HG03159 (cell line): ENCODE measurements at regions not wholly inside any gene's neighbourhood (a gene's known extent, or its start where the extent isn't known, plus 50 kb on each side); places are given as distances from the start of the nearest gene placed in this dataset.

ENCODE experiments used
- ATAC-seq: cut with Tn5 transposase; IDR thresholded peaks from one replicate; pipeline ENCODE4 v1.9.1; 2021; ENCODE audit warnings: mild to moderate bottlenecking, moderate library complexity; ENCODE audit not compliant: unreplicated experiment

- ATAC-seq = no peak
These were observed 133.3 kb downstream of the MGAT5B start for GRCh38 chr17:77001487-77001886.

DNA sequence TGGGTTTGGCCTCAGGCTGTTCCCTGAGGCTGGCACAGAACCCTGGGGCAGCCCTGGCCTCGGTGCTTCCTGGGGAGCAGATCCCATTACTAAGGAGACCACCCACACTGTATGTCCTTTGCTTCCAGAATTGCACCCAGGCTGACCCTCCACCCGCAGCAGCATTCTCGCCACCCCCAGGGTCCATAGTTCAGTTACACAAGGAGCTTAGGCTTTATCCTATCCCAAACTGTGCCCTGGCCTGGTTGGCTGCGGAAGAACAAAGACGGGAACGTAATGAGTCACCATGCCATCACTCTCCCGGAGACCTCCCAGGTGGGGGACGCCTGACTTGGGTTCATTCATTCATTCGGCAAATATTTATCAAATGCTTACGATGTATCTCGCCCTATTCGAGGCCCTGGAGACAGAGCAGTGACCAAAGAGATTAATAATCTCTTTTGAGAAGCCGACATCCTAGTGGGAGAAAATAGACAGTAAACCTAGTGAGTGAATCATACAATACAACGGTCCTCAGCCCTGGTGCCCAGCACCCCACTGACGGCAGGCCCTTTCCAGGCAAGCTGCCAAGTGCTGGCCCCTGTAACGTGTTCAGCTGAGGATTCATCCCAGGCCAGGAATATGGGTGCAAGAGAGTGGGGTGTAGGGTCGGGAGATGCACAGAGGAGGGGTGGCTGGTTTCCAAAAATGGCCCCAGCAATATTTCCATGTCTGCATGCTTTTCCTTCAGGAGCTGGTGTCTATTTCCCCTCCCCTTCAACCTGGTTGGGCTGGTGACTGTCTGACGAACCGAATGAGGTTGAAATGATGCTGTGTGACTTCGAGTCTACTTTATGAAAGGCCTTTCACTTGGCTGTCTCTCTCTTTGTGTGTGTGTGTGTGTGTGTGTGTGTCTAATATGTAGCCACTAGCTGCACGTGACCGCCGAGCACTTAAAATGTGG lies 134.2 kb downstream of the MGAT5B start:
- ATAC-seq = no peak

DNA sequence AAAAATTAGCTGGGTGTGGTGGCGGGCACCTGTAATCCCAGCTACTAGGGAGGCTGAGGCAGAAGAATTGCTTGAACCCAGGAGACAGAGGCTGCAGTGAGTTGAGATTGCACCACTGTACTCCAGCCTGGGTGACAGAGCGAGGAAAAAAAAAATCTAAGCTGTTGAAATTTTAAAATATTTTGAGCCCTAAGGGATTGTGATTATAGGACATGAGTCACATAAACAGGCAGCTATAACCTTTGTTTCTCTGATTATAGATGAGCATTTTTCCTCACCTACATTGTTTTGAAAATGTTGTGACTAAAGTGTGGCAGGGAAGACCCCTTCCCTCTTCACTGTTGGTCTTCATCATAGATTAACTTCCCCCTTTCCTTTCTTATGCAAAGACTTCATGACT lies 135.5 kb downstream of the MGAT5B start:
- no peak for ATAC-seq

DNA sequence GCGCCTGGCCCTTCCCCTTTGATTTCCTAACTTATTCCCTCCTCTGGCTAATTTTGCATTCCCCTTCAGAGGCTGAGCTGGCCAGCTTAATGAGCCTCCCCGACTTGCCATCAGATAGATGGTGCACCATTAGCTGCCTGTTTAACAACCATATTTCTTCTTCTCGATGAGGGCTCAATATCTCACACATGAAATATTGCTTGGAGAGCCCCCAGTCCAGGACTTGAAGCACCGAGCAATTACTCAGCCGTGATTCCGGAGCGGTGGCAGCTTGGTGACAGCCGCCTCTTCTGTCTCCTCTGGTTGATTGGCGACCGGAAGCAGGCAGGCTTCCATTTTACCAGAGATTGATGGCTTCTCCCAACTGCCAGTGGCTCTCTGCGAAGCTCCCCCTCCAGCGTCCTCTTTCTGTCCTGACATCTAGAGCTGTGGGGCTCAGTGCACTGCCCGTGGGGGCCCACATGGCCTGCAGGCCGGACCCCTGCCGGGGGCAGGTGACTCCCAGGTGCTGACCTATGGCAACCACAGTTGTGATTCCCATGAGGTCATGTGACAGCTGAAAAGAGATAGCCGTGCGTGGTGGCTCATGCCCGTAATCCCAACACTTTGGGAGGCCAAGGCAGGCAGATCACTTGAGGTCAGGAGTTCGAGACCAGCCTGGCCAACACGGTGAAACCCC lies 133.7 kb upstream of the SEC14L1 start:
- no peak for ATAC-seq

DNA sequence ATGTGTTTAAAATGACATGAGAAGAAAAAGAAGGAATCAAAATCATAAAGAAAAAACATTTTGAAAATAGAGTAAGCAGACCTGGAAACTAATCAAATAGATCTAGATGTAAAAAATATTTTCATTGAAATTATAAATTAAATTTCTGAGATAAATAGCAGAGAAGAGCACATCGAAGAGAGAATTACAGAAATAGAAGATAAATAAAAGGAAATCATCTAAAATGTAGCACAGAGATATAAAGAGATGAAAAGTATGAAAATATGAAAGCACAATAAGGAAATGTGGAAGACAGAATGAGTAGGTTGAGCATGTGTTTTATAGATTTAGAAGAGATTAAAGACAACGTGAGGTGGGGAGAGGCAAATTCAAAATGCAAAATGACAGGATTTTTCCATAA lies 130.9 kb upstream of the SEC14L1 start:
- ATAC-seq = no peak

- ATAC-seq = no peak
These were observed 130.1 kb upstream of the SEC14L1 start for GRCh38 chr17:77010667-77011066.

GRCh38 chr17:77011173-77012011 lies 129.4 kb upstream of the SEC14L1 start:
- no peak for ATAC-seq

DNA sequence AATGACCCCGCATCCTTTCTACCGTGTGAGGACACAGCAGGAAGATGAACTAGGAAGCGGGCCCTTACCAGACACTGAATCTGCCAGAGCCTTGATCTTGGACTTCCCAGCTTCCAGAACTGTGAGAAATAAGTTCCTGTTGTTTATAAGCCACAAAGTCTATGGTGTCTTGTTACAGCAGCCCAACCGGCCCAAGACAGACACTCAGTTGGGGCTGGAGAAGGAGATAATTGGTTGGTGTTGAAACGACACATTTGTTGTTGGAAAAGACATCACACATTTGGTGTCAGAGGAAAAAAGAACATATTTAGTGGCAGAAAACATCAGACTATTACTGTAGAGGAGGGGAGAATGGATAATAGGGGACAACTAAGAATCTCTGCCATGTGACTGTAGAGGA lies 122.3 kb upstream of the SEC14L1 start:
- ATAC-seq = no peak

DNA sequence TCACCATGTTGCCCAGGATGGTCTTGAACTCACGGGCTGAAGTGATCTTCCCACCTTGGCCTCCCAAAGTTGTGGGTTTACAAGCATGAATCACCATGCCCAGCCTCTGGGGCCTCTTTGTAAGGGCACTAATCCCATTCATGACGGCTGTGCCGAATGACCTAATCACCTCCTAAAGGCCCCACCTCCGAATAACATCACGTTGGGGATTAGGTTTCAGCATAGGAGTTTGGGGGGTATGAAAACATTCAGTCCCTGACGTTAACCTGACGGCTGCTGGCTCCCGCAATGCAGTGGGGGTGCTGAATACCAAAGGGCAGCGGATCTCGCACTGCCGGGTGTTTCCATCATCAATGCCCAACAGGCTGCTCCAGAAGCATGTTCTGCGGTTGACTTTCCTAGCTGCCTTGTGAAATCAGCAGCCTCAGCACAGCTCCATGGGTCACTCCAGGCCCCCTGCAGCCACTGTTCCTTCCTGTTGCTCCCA lies 120.8 kb upstream of the SEC14L1 start:
- ATAC-seq = no peak

DNA sequence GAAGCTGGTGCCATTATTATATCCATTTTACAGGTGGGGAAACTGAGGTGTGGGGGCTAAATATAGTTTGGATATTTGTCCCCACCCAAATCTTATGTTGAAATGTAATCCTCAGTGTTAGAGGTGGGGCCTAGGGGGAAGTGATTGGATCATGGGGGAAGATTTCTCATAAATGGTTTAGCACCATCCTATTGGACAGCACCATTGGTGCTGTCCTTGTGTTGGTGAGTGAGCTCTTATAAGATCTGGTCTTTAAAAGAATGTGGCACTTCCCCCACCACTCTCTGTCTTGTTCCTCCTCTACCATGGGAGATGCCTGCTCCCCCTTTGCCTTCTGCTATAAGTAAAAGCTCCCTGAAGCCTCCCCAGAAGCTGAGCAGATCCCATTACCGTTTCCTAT lies 119.8 kb upstream of the SEC14L1 start:
- ATAC-seq = no peak

DNA sequence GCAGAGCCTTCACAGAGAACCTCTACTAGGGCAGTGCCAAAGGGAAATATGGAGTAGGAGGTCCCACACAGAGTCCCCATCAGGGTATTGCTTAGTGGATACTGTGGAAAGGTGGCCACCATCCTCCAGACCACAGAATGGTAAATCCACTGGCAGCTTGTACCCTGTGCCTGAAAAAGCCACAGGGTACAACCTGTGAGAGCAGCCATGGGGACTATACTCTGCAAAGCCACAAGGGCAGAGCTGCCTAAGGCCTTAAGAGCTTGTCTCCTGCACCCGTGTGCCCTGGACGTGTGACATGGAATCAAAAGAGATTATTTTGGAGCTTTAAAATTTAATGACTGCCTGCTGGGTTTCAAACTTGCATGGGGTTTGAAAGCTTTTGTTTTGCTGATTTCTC lies 118.0 kb upstream of the SEC14L1 start:
- no peak for ATAC-seq

DNA sequence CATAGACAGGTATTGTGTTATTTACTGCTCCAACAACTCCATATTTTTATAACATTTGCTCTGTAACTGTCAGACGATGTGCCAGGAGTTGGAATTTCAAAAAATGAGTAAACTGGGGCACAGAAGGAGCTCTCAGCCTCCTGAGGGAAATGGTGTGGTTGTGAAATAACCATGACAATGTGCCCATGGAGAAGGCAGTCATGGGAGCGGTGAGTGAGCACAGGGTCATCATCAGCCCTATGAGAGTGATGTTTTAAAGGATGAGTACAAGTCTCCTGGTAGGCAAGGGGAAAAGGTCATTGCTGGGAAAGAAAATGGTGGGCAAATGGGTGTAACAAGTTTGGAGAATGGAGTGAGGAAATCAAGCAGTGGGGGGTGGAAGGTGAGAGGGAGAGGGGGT lies 115.0 kb upstream of the SEC14L1 start:
- no peak for ATAC-seq

DNA sequence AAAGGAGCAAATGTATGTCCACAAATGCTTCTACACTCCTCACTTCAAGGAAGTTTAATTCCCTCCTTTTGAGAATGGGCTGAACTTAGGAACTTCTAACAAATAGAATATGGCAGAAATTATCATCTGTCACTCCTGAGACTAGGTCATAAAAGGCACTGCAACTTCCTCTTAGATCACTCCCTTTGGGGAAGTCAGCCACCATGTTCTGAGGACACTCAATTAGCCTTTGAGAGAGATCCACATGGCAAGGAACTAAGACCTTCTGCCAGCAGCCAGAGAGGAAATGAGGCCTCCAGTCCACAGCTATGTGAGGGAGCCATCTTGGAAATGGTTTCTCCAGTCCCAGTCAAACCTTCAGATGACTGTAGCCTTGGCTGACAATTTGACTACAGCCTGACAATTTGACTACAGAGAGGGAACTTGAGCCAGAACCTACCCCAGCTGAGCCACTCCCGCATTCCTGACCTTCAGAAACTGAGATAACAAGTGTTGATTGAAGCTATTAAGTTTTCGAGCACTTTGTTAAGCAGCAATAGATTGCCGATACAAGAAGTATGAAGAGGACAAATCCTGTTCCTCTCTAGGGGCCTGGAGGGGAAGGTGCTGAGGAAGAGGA lies 113.4 kb upstream of the SEC14L1 start:
- ATAC-seq = no peak

DNA sequence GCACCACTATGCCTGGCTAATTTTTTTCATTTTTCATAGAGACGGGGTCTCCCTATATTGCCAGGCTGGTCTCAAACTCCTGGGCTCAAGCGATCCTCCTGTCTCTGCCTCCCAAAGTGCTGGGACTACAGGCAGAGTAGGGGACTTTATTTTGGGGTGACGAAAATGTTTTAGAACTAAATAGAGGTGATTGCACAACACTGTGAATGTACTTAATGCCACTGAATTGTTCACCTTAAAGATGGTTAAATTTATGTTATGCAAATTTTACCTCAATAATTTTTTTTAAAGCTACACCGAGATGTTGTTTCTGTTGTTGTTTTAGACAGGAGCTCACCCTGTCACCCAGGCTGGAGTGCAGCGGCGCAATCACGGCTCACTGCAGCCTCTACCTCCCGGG lies 111.9 kb upstream of the SEC14L1 start:
- no peak for ATAC-seq

- ATAC-seq = no peak
These were observed 107.8 kb upstream of the SEC14L1 start for GRCh38 chr17:77032929-77033328.

GRCh38 chr17:77033892-77034404 lies 106.8 kb upstream of the SEC14L1 start:
- no peak for ATAC-seq

GRCh38 chr17:77034677-77035424 lies 105.9 kb upstream of the SEC14L1 start:
- no peak for ATAC-seq

DNA sequence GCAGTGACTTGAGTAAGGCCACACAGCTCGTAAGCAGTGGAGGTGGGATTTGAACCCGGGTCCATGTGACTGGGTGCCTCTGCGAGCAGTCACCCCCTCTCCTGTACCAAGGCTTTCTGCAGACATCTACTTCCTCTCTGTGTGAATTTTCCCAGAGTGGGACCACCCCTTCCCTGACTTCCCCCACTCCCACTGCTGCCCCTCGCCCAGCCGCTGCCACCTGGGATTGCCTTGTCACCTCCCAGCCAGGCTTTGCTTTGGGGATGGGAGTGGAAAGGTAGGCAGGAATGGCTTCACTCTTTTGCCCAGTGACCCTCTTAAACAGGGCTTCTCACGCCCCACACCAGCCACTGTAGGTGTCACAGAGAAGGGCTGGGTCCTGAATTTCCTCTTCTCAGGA lies 105.2 kb upstream of the SEC14L1 start:
- ATAC-seq = no peak

- no peak for ATAC-seq
These were observed 104.5 kb upstream of the SEC14L1 start for GRCh38 chr17:77036136-77036840.
